ENCODE measurements at regions not wholly inside any gene's neighbourhood (a gene's known extent, or its start where the extent isn't known, plus 50 kb on each side); places are given as distances from the start of the nearest gene placed in this dataset.

DNA sequence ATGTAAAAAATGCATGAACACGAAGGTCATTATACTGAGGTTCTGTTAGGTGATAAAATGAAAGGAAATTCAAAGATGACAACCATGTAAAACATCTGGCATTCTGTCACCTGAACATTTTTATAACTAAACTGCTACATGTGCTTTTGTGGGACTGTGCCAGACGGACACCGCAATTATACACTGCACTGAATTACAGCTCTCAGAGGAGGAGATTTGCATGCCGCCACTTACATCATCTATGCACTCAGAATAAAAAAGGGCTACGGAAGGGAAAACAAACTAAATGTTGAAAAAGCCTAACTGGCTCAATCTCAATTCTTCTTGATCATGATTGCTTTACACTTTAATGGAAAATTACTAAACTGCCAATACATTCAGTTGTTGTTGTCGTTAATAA, 614.0 kb upstream of the EYS start:
- DNase-seq (ENCODE audit: low read depth) = peak; percentile 10

DNA sequence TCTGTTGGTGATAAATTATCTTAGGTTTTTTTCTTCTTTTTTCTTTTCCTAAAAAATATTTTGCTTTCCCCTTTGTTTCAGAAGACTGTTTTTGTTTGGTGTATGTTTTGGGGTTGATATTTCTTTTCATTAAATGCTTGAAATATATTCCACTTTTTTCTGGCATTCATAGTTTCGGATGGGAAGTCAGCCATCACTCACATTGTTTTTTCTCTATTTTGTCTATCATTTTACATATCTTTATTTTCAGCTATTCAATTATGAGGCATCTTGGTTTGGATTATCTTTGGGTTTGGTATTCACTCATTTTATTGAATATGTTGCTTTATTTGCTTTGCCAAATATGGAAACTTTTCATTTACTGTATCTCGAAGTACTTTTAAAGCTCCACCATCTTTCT, 600.5 kb upstream of the EYS start:
- peak; percentile 40 for DNase-seq (ENCODE audit: low read depth)

DNA sequence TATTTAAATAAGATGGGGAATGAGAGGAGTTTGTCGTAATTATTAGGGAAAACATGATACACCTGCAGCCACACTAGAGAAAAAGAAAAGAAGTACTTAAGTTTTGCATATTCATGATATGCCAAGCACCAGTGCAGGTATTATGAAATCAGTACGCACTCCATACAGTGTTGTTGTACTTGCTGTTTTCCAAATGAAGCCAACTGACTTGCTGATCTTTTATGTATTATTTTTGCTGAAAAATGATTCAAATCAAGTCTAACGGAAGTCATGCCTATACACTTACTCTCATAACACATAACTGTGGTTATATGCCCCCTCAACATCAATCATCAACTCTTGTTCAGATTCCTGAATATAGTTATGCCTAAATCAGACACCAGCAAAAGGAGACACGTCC, 584.9 kb upstream of the EYS start:
- peak; percentile 4 for DNase-seq (ENCODE audit: low read depth)

GRCh38 chr6:66289889-66290288, 582.9 kb upstream of the EYS start:
- no peak for DNase-seq (ENCODE audit: low read depth)

GRCh38 chr6:66278115-66278514, 571.1 kb upstream of the EYS start:
- DNase-seq (ENCODE audit: low read depth) = no peak

- DNase-seq (ENCODE audit: low read depth) = no peak
These were observed 570.4 kb upstream of the EYS start for GRCh38 chr6:66277400-66277799.

GRCh38 chr6:66265737-66266136, 558.7 kb upstream of the EYS start:
- DNase-seq (ENCODE audit: low read depth) = no peak

GRCh38 chr6:66264376-66264775, 557.4 kb upstream of the EYS start:
- peak; percentile 31 for DNase-seq (ENCODE audit: low read depth)

GRCh38 chr6:66258731-66259487, 551.9 kb upstream of the EYS start:
- DNase-seq (ENCODE audit: low read depth) = peak; percentile 47

DNA sequence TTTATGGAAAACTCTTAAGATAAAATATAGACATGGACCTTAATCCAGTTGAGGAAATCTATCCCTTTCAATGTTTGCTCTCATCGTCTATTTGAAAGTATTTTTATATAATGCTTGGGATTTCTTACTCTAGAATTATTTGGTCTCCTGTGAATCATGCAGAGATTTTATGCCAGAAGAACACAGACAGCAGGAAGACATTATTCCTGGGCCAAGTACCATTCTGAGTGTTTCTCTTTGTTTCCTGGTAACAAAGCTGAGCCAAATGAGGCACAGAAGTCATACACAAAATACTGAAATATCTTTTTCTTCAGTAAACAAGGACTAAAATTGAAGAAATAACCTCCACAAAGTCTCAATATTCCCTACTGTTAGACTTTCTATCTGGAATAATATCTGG, 538.2 kb upstream of the EYS start:
- peak; percentile 6 for DNase-seq (ENCODE audit: low read depth)

DNA sequence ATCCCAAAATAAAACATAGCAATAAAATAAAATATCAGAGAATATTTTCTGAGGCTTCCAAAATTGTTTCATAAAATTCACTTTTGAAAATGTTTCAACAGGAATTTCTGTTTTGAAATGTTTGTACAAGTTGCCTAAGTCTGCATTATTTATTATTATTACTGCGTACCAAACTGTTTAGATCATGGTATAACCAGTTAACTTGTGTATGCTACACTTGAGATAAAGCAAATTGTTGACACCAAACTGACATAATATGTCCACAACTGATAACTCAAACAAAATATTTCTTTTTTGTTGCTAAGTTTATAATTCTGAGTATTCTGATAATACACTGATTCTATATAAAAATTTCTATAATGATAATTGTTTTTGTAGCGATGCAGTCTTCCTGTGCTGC, 531.8 kb upstream of the EYS start:
- peak; percentile 5 for DNase-seq (ENCODE audit: low read depth)

DNA sequence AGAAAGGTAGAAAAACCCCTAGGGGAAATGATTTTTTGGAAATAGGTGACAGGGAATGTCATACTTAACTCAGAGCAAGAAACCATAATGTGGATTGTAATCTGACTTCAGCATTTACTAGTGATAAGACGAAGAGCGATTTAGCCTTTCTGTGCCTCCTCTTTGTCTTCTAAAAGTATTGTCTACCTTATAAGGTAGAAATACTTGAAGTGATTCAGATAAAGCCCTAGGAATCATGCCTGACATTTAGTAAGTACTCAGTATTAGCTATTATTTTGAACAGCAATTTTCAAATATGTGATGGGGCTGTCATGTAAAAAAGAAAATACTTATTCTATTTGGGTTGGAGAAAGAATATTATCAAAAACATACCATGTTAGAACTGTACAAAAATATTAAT, 525.9 kb upstream of the EYS start:
- DNase-seq (ENCODE audit: low read depth) = no peak

- peak; percentile 33 for DNase-seq (ENCODE audit: low read depth)
These were observed 523.6 kb upstream of the EYS start for GRCh38 chr6:66230591-66230990.

DNA sequence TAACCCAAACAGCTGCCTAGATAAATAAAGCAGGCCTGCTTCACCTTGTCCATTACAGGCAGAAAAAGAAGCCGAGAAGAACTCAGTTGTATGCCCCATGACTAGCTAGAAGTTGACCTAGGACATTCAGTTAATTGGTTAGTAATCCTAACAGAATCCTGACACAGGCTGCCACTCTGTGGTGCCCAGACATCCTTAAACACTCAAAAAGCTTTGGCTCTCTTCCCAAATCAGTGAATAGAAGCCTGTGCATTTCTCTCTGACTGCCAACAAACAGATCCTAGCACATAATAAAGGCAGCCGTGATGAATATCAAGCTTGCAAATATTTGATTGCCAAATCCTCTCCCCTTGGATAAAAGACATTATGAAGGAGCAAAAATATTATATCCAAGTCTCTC, 519.1 kb upstream of the EYS start:
- DNase-seq (ENCODE audit: low read depth) = peak; percentile 66

DNA sequence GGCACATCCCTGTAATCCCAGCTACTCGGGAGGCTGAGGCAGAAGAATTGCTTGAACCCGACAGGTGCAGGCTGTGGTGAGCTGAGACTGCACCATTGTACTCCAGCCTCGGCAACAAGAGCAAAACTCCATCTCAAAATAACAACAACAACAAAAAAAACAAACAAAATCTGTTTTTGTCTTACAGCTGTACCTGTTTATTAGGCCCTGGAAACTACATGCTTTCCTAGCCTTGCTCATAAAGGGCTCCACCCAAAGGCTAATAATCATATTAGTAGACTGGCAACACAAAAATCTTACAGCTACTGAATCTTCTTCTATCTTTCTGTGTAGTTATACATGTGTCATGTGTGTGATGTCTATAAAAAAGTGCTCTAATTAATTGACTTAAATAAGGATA, 503.9 kb upstream of the EYS start:
- no peak for DNase-seq (ENCODE audit: low read depth)

DNA sequence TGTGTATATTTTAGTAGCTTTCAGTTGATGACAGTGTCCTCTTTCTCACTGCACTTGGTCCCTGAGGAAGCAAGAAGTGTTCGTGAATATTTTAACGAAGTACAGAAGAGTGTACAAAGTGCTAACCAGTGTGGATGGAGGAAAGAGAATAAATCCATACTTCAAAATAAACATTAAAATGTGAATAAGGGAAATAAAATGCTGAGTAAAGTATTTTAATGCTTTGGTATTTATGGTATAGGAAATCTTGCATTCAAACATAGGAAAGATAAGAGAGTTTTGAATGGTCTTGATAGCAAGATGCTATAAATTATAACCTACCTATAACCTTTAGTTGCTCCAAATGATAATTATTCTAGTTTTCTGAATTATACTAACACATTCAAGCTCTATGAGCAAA, 493.4 kb upstream of the EYS start:
- no peak for DNase-seq (ENCODE audit: low read depth)

DNA sequence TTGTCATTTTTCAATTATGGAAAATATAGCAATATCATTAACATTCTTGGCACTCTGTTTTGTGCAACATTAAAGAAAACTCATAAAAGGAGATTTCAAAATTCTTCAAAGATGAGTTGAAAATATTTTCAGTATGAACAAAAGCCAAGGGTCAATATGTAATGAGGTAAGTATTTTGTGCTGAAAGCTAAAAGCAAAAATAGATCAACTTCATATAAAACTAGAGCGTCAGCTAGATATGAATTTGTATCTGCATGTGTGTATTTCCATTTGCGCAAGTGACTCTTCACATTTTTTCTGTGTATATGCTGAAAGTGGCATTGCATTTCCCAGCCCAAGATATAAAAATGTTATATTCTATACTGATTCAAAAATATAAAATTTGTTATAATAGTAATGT, 492.1 kb upstream of the EYS start:
- DNase-seq (ENCODE audit: low read depth) = no peak

DNA sequence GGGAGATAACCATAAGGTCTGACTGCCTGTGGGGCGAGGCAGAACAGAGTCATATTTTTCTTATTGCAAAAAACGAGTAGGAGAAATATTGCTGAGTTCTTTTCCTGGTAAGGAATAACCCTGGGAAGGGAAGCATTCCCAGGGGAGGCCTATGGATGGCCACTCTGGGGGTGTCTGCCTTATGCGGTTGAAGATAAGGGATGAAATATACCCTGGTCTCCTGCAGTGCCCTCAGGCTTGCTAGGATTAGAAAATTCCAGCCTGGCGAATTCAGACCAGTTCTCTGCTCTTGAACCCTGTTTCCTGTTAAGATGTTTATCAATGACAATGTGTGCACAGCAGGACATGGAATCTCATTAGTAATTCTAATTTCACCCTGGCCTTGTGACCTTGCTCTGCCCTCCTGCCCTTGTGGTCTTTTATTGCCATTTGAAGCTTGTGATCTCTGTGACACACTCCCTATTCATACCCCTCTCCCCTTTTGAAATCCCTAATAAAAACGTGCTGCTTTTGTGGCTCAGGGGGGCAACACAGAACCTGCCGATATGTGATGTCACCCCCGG, 491.1 kb upstream of the EYS start:
- DNase-seq (ENCODE audit: low read depth) = no peak

DNA sequence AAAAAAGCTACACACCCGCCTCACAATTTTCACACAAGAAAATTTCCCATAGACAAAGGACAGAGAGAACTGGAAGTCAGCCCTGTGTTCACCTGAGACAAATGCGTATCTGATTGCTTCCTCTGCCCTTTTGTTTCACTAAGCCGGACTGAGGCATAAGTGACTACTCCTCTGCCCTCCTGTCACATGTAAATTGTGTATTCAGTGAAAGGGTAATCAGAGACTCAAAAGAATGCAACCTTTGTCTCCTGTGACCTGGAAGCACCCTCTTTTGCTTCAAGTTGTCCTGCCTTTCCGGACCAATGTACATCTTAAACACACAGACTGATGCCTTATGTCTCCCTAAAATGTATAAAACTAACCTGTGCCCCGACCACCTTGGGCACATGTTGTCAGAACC, 483.8 kb upstream of the EYS start:
- no peak for DNase-seq (ENCODE audit: low read depth)

DNA sequence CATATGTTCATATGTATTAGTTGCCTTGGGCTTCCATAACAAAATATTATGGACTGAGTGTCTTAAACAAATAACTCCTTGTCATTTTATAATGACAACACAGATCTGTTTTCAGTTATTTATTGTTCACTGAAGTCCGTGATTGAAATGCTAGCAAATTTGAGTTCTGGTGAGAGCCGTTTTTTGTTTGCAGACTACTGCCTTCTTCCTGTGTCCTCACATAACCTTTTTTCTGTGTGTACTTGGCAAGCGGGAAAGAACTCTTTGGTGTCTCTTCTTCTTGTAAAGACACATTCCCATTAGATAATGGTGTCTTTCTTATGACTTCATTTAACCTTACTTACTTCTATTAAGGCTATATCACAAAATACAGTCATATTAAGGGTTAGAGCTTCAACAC, 482.9 kb upstream of the EYS start:
- DNase-seq (ENCODE audit: low read depth) = no peak

DNA sequence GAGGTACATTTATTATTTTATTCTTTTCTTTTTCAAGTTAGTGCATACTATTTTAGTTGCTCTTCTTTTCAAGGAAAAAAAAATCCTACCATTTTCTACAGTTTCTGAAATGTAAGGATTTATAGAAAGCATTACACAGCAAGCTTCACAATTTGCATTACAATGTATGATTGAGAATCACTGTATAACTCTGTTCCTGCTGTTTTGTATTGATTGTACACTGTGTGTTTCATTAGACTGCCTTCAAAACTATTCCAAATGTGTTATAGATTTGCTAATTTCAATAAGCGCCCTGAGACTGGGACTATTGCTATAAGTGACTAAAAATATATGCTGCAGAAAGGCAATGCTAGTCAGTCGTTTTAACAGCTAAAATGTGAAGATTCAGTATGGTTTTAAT, 479.7 kb upstream of the EYS start:
- no peak for DNase-seq (ENCODE audit: low read depth)

DNA sequence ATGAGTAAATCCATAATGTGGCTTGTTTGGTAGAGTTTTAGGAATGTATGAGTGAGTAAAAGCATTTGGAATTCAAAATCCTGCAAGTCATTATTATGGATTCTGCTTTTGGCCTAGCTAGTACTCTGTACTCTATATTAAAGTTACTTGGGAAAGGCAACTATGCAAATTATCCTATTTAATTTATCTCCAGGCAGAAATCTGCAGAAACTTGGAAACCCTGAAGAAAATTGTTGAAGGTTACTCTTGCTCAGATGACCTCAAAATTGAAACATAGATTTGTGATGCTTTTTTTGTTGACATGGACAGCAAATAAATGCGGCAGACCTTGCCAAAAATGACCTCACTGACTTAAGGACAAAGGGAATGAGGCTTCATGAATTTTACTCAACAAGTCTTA, 477.1 kb upstream of the EYS start:
- peak; percentile 68 for DNase-seq (ENCODE audit: low read depth)

DNA sequence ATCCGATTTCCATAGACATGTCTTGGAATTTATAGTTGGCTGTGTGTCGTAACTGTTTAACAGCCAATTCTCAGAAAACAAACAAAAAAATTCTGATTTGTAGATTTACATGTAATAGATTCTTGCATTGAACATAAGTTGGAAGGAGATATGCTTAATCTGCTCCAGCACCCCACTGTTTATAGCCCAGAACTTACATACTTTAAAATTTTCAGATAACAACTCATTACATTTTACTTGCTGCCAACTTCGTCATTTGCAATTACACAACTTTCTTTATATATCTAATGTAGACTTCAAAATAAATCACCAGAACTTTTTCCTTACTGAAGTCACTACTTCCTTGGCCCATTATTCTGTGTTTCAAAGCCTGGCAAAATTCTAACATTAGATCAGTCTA, 472.3 kb upstream of the EYS start:
- no peak for DNase-seq (ENCODE audit: low read depth)

GRCh38 chr6:66173587-66173986, 466.6 kb upstream of the EYS start:
- no peak for DNase-seq (ENCODE audit: low read depth)

All from M059J (cell line).